B cell (primary cell): ENCODE measurements at regions not wholly inside any gene's neighbourhood (a gene's known extent, or its start where the extent isn't known, plus 50 kb on each side); places are given as distances from the start of the nearest gene placed in this dataset.

ENCODE experiments used
- ATAC-seq: fragments of 200-7000 bp; cut with Tn5 transposase; one replicate; pipeline ENCODE4 v1.10.0; 2021; ENCODE audit warnings: low read depth, mild to moderate bottlenecking, moderate number of reproducible peaks, moderate library complexity
- CTCF ChIA-PET: fragments of 350-600 bp; sonication (Branson Sonifier 250); formaldehyde crosslinking; loops from one replicate; lab custom pipeline; 2021; ENCODE audit warnings: antibody characterized with exemption, inconsistent platforms; lab: Charles Lee
- POLR2A ChIA-PET: fragments of 350-600 bp; sonication (Branson Sonifier 250); formaldehyde crosslinking; loops from one replicate; lab custom pipeline; 2021; ENCODE audit warnings: antibody characterized with exemption; lab: Charles Lee
- DNase-seq: peaks from one replicate; pipeline ENCODE4 v3.0.0; 2013
- H2AFZ ChIP-seq: 2 replicates; pipeline ENCODE4 v1.6.1; 2012; ENCODE audit warnings: mild to moderate bottlenecking, low read depth, low read length; ENCODE audit not compliant: insufficient read depth, poor library complexity, severe bottlenecking
- H3K27ac ChIP-seq, 2 donors: 1 replicate in 1 of 2; 2 replicates in 1 of 2; pipeline ENCODE4 v1.5.1; 2012 to 2013; ENCODE audit warnings: low read length in 2 of 2, mild to moderate bottlenecking in 2 of 2, moderate library complexity in 1 of 2
- H3K27me3 ChIP-seq, 4 experiments: fragments of 200-600 bp in 1 of 4; sonication (generic) in 1 of 4; replicated peaks in 1 of 4; 1 replicate in 2 of 4; 2 replicates in 2 of 4; pipeline versions ENCODE4 v1.6.1 to v1.7.0; 2013 to 2016; ENCODE audit warnings: low read length in 3 of 4, mild to moderate bottlenecking in 2 of 4, mixed read lengths in 1 of 4, moderate library complexity in 1 of 4; ENCODE audit not compliant: insufficient read depth in 4 of 4, control insufficient read depth in 3 of 4; ENCODE audit errors: control extremely low read depth in 1 of 4
- H3K36me3 ChIP-seq, 2 experiments: replicated peaks in 1 of 2; 1 replicate in 1 of 2; 2 replicates in 1 of 2; pipeline versions ENCODE4 v1.6.1 to v1.7.1; 2013; ENCODE audit warnings: low read length in 1 of 2; ENCODE audit not compliant: insufficient read depth in 2 of 2, control insufficient read depth in 1 of 2; ENCODE audit errors: control extremely low read depth in 1 of 2, extremely low read depth in 1 of 2
- H3K4me1 ChIP-seq, 2 donors: fragments of 200-600 bp in 1 of 2; sonication (generic) in 1 of 2; 1 replicate in 1 of 2; 2 replicates in 1 of 2; pipeline versions ENCODE4 v1.5.1 to v1.6.1; 2013 to 2017; ENCODE audit warnings: low read length in 2 of 2; ENCODE audit not compliant: control insufficient read depth in 2 of 2, insufficient read depth in 2 of 2
- H3K4me2 ChIP-seq: replicated peaks from 2 replicates; pipeline ENCODE3; 2012; ENCODE audit warnings: mild to moderate bottlenecking, low read depth, low read length; ENCODE audit not compliant: poor library complexity, severe bottlenecking
- H3K4me3 ChIP-seq, 5 experiments: fragments of 200-600 bp in 1 of 5; sonication (generic) in 1 of 5; 1 replicate in 3 of 5; 2 replicates in 2 of 5; pipeline versions ENCODE4 v1.5.1 to v1.7.0; 2011 to 2016; ENCODE audit warnings: low read length in 4 of 5, mild to moderate bottlenecking in 4 of 5, low read depth in 2 of 5, control low read depth in 1 of 5, moderate library complexity in 1 of 5; ENCODE audit not compliant: insufficient read depth in 1 of 5; ENCODE audit errors: control extremely low read depth in 1 of 5, extremely low read depth in 1 of 5
- H3K79me2 ChIP-seq: fragments of 200-600 bp; sonication (generic); one replicate; pipeline ENCODE4 v1.6.0; 2016; ENCODE audit warnings: low read length; ENCODE audit not compliant: control insufficient read depth, insufficient read depth
- H3K9ac ChIP-seq: fragments of 200-600 bp; sonication (generic); 2 replicates; pipeline ENCODE4 v1.6.1; 2017; ENCODE audit warnings: mild to moderate bottlenecking, low read length, moderate library complexity
- H3K9me3 ChIP-seq, 3 donors: one replicate each; pipeline versions ENCODE4 v1.6.1 to v1.7.1; 2013; ENCODE audit warnings: low read length in 2 of 3; ENCODE audit not compliant: control insufficient read depth in 2 of 3, insufficient read depth in 1 of 3; ENCODE audit errors: control extremely low read depth in 1 of 3
- H4K20me1 ChIP-seq: 2 replicates; pipeline ENCODE4 v1.6.0; 2012; ENCODE audit warnings: mild to moderate bottlenecking, low read length; ENCODE audit not compliant: insufficient read depth, control insufficient read depth, poor library complexity, severe bottlenecking
- H3K27ac Mint-ChIP-seq: one replicate; pipeline ENCODE4 v1.8.0; 2021; ENCODE audit warnings: mixed read lengths
- H3K27me3 Mint-ChIP-seq: one replicate; pipeline ENCODE4 v1.8.0; 2021; ENCODE audit warnings: mixed read lengths
- H3K4me1 Mint-ChIP-seq: one replicate; pipeline ENCODE4 v1.8.0; 2021; ENCODE audit warnings: mixed read lengths
- H3K4me3 Mint-ChIP-seq: one replicate; pipeline ENCODE4 v1.8.0; 2021; ENCODE audit warnings: mixed read lengths
- H3K9me3 Mint-ChIP-seq: one replicate; pipeline ENCODE4 v1.8.0; 2022; ENCODE audit warnings: mixed read lengths; ENCODE audit not compliant: insufficient read depth
- CTCF ChIP-seq: fragments of 200-600 bp; IDR thresholded peaks from one replicate; pipeline ENCODE4 v1.8.0; 2022; ENCODE audit warnings: antibody characterized with exemption, mild to moderate bottlenecking
- EZH2 ChIP-seq: IDR thresholded peaks from 2 replicates; pipeline ENCODE4 v1.6.1; 2012; ENCODE audit warnings: borderline replicate concordance, low read depth, mild to moderate bottlenecking, moderate library complexity, low read length; ENCODE audit not compliant: insufficient read depth, poor library complexity, severe bottlenecking
- WGBS: methylation state at CpG from one replicate; pipeline ENCODE4 v1.1.5; 2013; ENCODE audit warnings: missing lambda C conversion rate; ENCODE audit not compliant: insufficient coverage; 5-methylcytosine and 5-hydroxymethylcytosine counted together
- intact Hi-C: fragments of 100-400 bp; cut with micrococcal nuclease; formaldehyde crosslinking; loops from one replicate; pipeline ENCODE4 v1.10.0; 2022

- no peaks in the 10 kb centered on the region for H3K36me3 ChIP-seq
- CTCF ChIA-PET, result interaction anchor here (1.1 to 1.2 kb wide), 2 partner anchors 10 kb away, joined by 3 to 4 read pairs; no protein-coding TSS in a partner anchor
These were observed 329.0 kb upstream of the AZI2 start for GRCh38 chr3:28677581-28677980.

GRCh38 chr3:28678086-28678485, 329.5 kb upstream of the AZI2 start:
- ATAC-seq (no peak), DNase-seq (no peak)
- TF ChIP-seq EZH2 (no peak), CTCF (no peak)
- Histone ChIP-seq H3K9ac (no peak overlapping the region), H3K4me2 (no peak overlapping the region), H3K79me2 (no peaks in the 10 kb centered on the region), H3K27me3 (no peaks in the 10 kb centered on the region), H2AFZ (no peak overlapping the region), H4K20me1 (no peaks in the 10 kb centered on the region), H3K4me3 (no peak overlapping the region), H3K36me3 (no peaks in the 10 kb centered on the region), H3K27ac (no peak overlapping the region), H3K9me3 (peaks cover 0 to 7% (median 0%) of the 10 kb centered on the region in 3 donors), H3K4me1 (no peaks in the 10 kb centered on the region)
- CTCF ChIA-PET, result interaction anchor here (1.2 kb wide), 1 partner anchor 10 kb away, joined by 4 read pairs; no protein-coding TSS in a partner anchor
- H3K9me3 Mint-ChIP-seq, result peaks cover 3% of the 10 kb centered on the region
- H3K4me3 Mint-ChIP-seq, result no peak overlapping the region
- 91% methylated on average over 5 of the region's 8 CpGs for WGBS
- no peaks in the 10 kb centered on the region for H3K4me1 Mint-ChIP-seq
- intact Hi-C loops, result no loop called here
- POLR2A ChIA-PET, result no interaction called here
- no peak overlapping the region for H3K27ac Mint-ChIP-seq
- H3K27me3 Mint-ChIP-seq, result no peaks in the 10 kb centered on the region

More at GRCh38 chr3:28677581-28677980, 329.0 kb upstream of the AZI2 start:
- WGBS, result 93% methylated on average over 9 of the region's 9 CpGs
- Histone ChIP-seq H4K20me1 (no peaks in the 10 kb centered on the region), H3K9me3 (peaks cover 0 to 7% (median 0%) of the 10 kb centered on the region in 3 donors), H3K4me3 (no peak overlapping the region), H3K27ac (no peak overlapping the region), H3K27me3 (no peaks in the 10 kb centered on the region), H2AFZ (no peak overlapping the region), H3K79me2 (no peaks in the 10 kb centered on the region), H3K4me2 (no peak overlapping the region), H3K9ac (no peak overlapping the region), H3K4me1 (no peaks in the 10 kb centered on the region)
- no peak for ATAC-seq
- no peak for TF ChIP-seq CTCF
- TF ChIP-seq EZH2, result no peak
- intact Hi-C loops, result no loop called here
- Mint-ChIP-seq H3K27me3 (no peaks in the 10 kb centered on the region), H3K27ac (no peak overlapping the region), H3K4me1 (no peaks in the 10 kb centered on the region), H3K9me3 (peaks cover 3% of the 10 kb centered on the region), H3K4me3 (no peak overlapping the region)
- POLR2A ChIA-PET, result no interaction called here
- DNase-seq, result no peak
